PC-3 (cell line): ENCODE measurements at regions not wholly inside any gene's neighbourhood (a gene's known extent, or its start where the extent isn't known, plus 50 kb on each side); places are given as distances from the start of the nearest gene placed in this dataset.

Experiments used
- ATAC-seq: fragments of 200-7000 bp; cut with Tn5 transposase; 2 replicates; pipeline ENCODE4 v1.9.1; 2020; ENCODE audit warnings: mild to moderate bottlenecking, moderate library complexity
- BruUV-seq: library from RNA; stranded (reverse); fragments of 400-500 nt; replicated peaks from 2 replicates; lab custom pipeline; 2021; lab: Mats Ljungman, UMichigan
- CTCF ChIA-PET: fragments of 300-600 bp; sonication (Branson Sonifier 250); formaldehyde crosslinking; loops from one replicate; lab custom pipeline; 2022; ENCODE audit warnings: antibody characterized with exemption; lab: Charles Lee
- POLR2A ChIA-PET: fragments of 300-600 bp; sonication (Branson Sonifier 250); formaldehyde crosslinking; loops from one replicate; lab custom pipeline; 2022; ENCODE audit warnings: antibody characterized with exemption; ENCODE audit not compliant: unreplicated experiment; lab: Charles Lee
- DNase-seq: peaks from one replicate; pipeline ENCODE4 v3.0.0-alpha.2; 2015
- H2AFZ ChIP-seq: fragments of 300-600 bp; sonication (generic); 2 replicates; pipeline ENCODE4 v1.6.0; 2016; ENCODE audit warnings: antibody characterized with exemption, low read length
- H3F3A ChIP-seq: fragments of 300-600 bp; sonication (generic); one replicate; pipeline ENCODE4 v1.6.0; 2017; ENCODE audit warnings: antibody characterized with exemption, low read length, control low read depth, mild to moderate bottlenecking; ENCODE audit not compliant: unreplicated experiment
- H3K27ac ChIP-seq: fragments of 300-600 bp; sonication (generic); 2 replicates; pipeline ENCODE4 v1.5.1; 2016; ENCODE audit warnings: mild to moderate bottlenecking, low read length
- H3K27me3 ChIP-seq: fragments of 300-600 bp; sonication (generic); 2 replicates; pipeline ENCODE4 v1.6.1; 2016; ENCODE audit warnings: low read length, mixed read lengths
- H3K36me3 ChIP-seq: fragments of 300-600 bp; sonication (generic); 2 replicates; pipeline ENCODE4 v1.6.1; 2016; ENCODE audit warnings: low read depth, mixed run types, low read length, mixed read lengths
- H3K4me1 ChIP-seq: fragments of 300-600 bp; sonication (generic); 2 replicates; pipeline ENCODE4 v1.5.1; 2016; ENCODE audit warnings: low read length; ENCODE audit not compliant: insufficient read depth
- H3K4me2 ChIP-seq: fragments of 300-600 bp; sonication (generic); 2 replicates; pipeline ENCODE4 v1.6.0; 2016; ENCODE audit warnings: low read length
- H3K4me3 ChIP-seq: fragments of 300-600 bp; sonication (generic); 2 replicates; pipeline ENCODE4 v1.5.1; 2016; ENCODE audit warnings: mild to moderate bottlenecking, low read length, mixed read lengths
- H3K79me2 ChIP-seq: fragments of 300-600 bp; sonication (generic); 2 replicates; pipeline ENCODE4 v1.6.1; 2017; ENCODE audit warnings: low read length, mixed read lengths
- H3K9ac ChIP-seq: fragments of 300-600 bp; sonication (generic); 2 replicates; pipeline ENCODE4 v1.6.0; 2016; ENCODE audit warnings: mild to moderate bottlenecking, low read length
- H3K9me2 ChIP-seq: fragments of 300-600 bp; sonication (generic); replicated peaks from 2 replicates; pipeline ENCODE4 v1.6.1; 2016; ENCODE audit warnings: mixed run types, low read length, mixed read lengths
- H3K9me3 ChIP-seq: fragments of 300-600 bp; sonication (generic); 2 replicates; pipeline ENCODE4 v1.6.1; 2016; ENCODE audit warnings: low read length, mixed read lengths
- H4K20me1 ChIP-seq: fragments of 300-600 bp; sonication (generic); 2 replicates; pipeline ENCODE4 v1.6.1; 2016; ENCODE audit warnings: low read length, mixed read lengths
- EZH2 ChIP-seq: fragments of 300-600 bp; sonication (generic); IDR thresholded peaks from one replicate; pipeline ENCODE4 v1.6.1; 2017; ENCODE audit warnings: antibody characterized with exemption, mild to moderate bottlenecking, low read length; ENCODE audit not compliant: unreplicated experiment
- EZH2phosphoT487 ChIP-seq: fragments of 300-600 bp; sonication (generic); IDR thresholded peaks from 2 replicates; pipeline ENCODE4 v1.6.1; 2018; ENCODE audit warnings: mild to moderate bottlenecking, antibody characterized with exemption, low read length, borderline replicate concordance
- intact Hi-C: fragments of 100-400 bp; cut with micrococcal nuclease; formaldehyde crosslinking; loops from 2 replicates; pipeline ENCODE4 v1.9.0; 2023
- TF ChIP-seq, protein P1 (sequence below): fragments of 300-600 bp; sonication (generic); conservative IDR thresholded peaks from 2 replicates; pipeline ENCODE4 v1.5.1; 2017; ENCODE audit warnings: antibody characterized with exemption, low read depth, mild to moderate bottlenecking, low read length

GRCh38 chr18:78580835-78581339 is 398.7 kb upstream of the SALL3 start:
- ATAC-seq (no peak), DNase-seq (no peak)
- Histone ChIP-seq H3K36me3 (no peaks in the 10 kb centered on the region), H3K4me2 (no peak overlapping the region), H3K9me2 (no peaks in the 10 kb centered on the region), H4K20me1 (no peaks in the 10 kb centered on the region), H3F3A (no peaks in the 10 kb centered on the region), H3K4me3 (no peak overlapping the region), H3K27me3 (peaks cover 31% of the 10 kb centered on the region), H3K9me3 (no peaks in the 10 kb centered on the region), H3K9ac (no peak overlapping the region), H2AFZ (no peak overlapping the region), H3K27ac (no peak overlapping the region), H3K79me2 (no peaks in the 10 kb centered on the region), H3K4me1 (no peaks in the 10 kb centered on the region)
- ChIA-PET CTCF (no interaction called here), POLR2A (no interaction called here)
- BruUV-seq = no TSS peak
- TF ChIP-seq EZH2phosphoT487 = no peak
- TF ChIP-seq, protein P1, sequence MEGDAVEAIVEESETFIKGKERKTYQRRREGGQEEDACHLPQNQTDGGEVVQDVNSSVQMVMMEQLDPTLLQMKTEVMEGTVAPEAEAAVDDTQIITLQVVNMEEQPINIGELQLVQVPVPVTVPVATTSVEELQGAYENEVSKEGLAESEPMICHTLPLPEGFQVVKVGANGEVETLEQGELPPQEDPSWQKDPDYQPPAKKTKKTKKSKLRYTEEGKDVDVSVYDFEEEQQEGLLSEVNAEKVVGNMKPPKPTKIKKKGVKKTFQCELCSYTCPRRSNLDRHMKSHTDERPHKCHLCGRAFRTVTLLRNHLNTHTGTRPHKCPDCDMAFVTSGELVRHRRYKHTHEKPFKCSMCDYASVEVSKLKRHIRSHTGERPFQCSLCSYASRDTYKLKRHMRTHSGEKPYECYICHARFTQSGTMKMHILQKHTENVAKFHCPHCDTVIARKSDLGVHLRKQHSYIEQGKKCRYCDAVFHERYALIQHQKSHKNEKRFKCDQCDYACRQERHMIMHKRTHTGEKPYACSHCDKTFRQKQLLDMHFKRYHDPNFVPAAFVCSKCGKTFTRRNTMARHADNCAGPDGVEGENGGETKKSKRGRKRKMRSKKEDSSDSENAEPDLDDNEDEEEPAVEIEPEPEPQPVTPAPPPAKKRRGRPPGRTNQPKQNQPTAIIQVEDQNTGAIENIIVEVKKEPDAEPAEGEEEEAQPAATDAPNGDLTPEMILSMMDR = no peak
- no peak for TF ChIP-seq EZH2
- intact Hi-C loops = no loop called here

DNA sequence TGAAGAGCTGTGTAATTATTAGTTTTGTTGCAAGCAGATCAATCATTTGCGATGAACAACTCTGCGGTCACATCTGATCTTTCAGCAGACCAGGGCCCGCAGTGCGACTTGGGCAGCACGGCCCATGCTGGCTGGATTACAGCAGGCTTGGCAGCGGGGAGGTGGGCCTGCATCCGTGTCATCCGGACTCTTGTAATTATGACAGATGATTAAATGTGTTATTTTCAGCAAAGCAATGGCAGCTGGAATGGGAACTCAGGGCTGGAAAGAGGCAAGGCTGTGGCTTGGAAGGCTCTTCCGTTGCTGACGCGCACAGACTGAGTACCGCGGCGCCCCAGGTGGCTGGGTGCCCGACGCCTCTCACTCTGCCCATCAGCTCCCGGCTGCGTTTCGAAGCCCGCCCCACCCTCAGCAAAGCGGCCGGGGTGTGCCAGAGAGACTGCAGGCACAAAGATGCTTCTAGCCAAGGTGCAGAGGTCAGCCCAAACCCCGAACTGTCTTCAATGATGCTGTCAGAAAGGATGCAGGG is 397.4 kb upstream of the SALL3 start:
- H3K9me2 ChIP-seq = no peaks in the 10 kb centered on the region
- ATAC-seq = no peak
- no TSS peak for BruUV-seq
- no peaks in the 10 kb centered on the region for H3K4me1 ChIP-seq
- no peak for DNase-seq
- intact Hi-C loops = no loop called here
- peaks cover 43% of the 10 kb centered on the region for H3K27me3 ChIP-seq
- H3K4me2 ChIP-seq = no peak overlapping the region
- H3K36me3 ChIP-seq = no peaks in the 10 kb centered on the region
- no peaks in the 10 kb centered on the region for H3K9me3 ChIP-seq
- no peak overlapping the region for H3K27ac ChIP-seq
- TF ChIP-seq, protein P1 = no peak
- no peak for TF ChIP-seq EZH2phosphoT487
- TF ChIP-seq EZH2 = no peak
- POLR2A ChIA-PET = no interaction called here
- H3K4me3 ChIP-seq = no peak overlapping the region
- H3K79me2 ChIP-seq = no peaks in the 10 kb centered on the region
- H3F3A ChIP-seq = no peaks in the 10 kb centered on the region
- H2AFZ ChIP-seq = no peak overlapping the region
- no peaks in the 10 kb centered on the region for H4K20me1 ChIP-seq
- H3K9ac ChIP-seq = no peak overlapping the region
- CTCF ChIA-PET = no interaction called here

- H4K20me1 ChIP-seq = no peaks in the 10 kb centered on the region
- no peak overlapping the region for H3K4me2 ChIP-seq
- ChIA-PET POLR2A (no interaction called here), CTCF (no interaction called here)
- H3K36me3 ChIP-seq = no peaks in the 10 kb centered on the region
- DNase-seq = no peak
- H3K27ac ChIP-seq = no peak overlapping the region
- BruUV-seq = no TSS peak
- no peaks in the 10 kb centered on the region for H3K9me2 ChIP-seq
- peaks cover 52% of the 10 kb centered on the region for H3K27me3 ChIP-seq
- no peaks in the 10 kb centered on the region for H3K9me3 ChIP-seq
- H3K79me2 ChIP-seq = no peaks in the 10 kb centered on the region
- intact Hi-C loops = no loop called here
- no peak overlapping the region for H3K9ac ChIP-seq
- no peak for ATAC-seq
- no peaks in the 10 kb centered on the region for H3F3A ChIP-seq
- no peak overlapping the region for H2AFZ ChIP-seq
- H3K4me3 ChIP-seq = no peak overlapping the region
- no peak for TF ChIP-seq EZH2
- TF ChIP-seq, protein P1 = no peak
- no peak for TF ChIP-seq EZH2phosphoT487
- no peaks in the 10 kb centered on the region for H3K4me1 ChIP-seq
Observed at GRCh38 chr18:78582898-78583738, 396.5 kb upstream of the SALL3 start.
